HCT116 (cell line): ENCODE measurements at regions not wholly inside any gene's neighbourhood (a gene's known extent, or its start where the extent isn't known, plus 50 kb on each side); places are given as distances from the start of the nearest gene placed in this dataset.

Experiments used
- ATAC-seq: fragments of 200-7000 bp; cut with Tn5 transposase; 2 replicates; pipeline ENCODE4 v1.9.1; 2020; ENCODE audit warnings: mild to moderate bottlenecking, moderate library complexity
- BruUV-seq: library from RNA; stranded (reverse); fragments of 400-500 nt; replicated peaks from 2 replicates; lab custom pipeline; 2021; lab: Mats Ljungman, UMichigan
- CTCF ChIA-PET: fragments of 300-600 bp; sonication (Branson Sonifier 250); formaldehyde crosslinking; loops from one replicate; lab custom pipeline; 2021; ENCODE audit warnings: antibody characterized with exemption; lab: Charles Lee
- POLR2A ChIA-PET: fragments of 300-600, 350-600 bp; sonication (Branson Sonifier 250); formaldehyde crosslinking; loops from one replicate; lab custom pipeline; 2021; ENCODE audit warnings: antibody characterized with exemption; lab: Charles Lee
- RAD21 ChIA-PET, 2 experiments: fragments of 300-600 bp; sonication (Branson Sonifier 250); formaldehyde crosslinking; loops; one replicate each; lab custom pipeline; 2023; ENCODE audit warnings: low total read pairs in 2 of 2; ENCODE audit not compliant: uncharacterized antibody in 2 of 2, unreplicated experiment in 2 of 2, low non-redundant PET in 1 of 2; lab: Charles Lee
- DNase-seq: peaks from one replicate; pipeline ENCODE4 v3.0.0-alpha.2; 2010; ENCODE audit warnings: low read depth, low spot score
- H2AFZ ChIP-seq: fragments of 200-600 bp; shearing (Covaris generic), sonication (generic); 2 replicates; pipeline ENCODE4 v1.6.1; 2017; ENCODE audit warnings: low read depth, mixed run types, mixed read lengths, antibody characterized with exemption, low read length; ENCODE audit not compliant: poor library complexity, severe bottlenecking
- H3K27ac ChIP-seq: 2 replicates; pipeline ENCODE4 v1.5.1; 2012; ENCODE audit warnings: low read depth, low read length
- H3K27me3 ChIP-seq: fragments of 200-600 bp; sonication (generic); 2 replicates; pipeline ENCODE4 v1.6.1; 2016; ENCODE audit warnings: mixed run types, low read length, mixed read lengths; ENCODE audit not compliant: insufficient read depth
- H3K36me3 ChIP-seq, 2 experiments: fragments of 200-500 bp in 1 of 2; fragments of 200-600 bp in 1 of 2; sonication (Bioruptor generic) in 1 of 2; sonication (generic) in 1 of 2; 2 replicates each; pipeline versions ENCODE4 v1.5.1 to v1.6.1; 2014 to 2016; ENCODE audit warnings: low read length in 2 of 2, inconsistent platforms in 1 of 2, mixed read lengths in 1 of 2, mixed run types in 1 of 2; ENCODE audit not compliant: insufficient read depth in 2 of 2, control insufficient read depth in 1 of 2
- H3K4me1 ChIP-seq, 2 experiments: fragments of 200-600 bp in 1 of 2; sonication (generic) in 1 of 2; 2 replicates each; pipeline versions ENCODE4 v1.5.1 to v1.6.1; 2012 to 2017; ENCODE audit warnings: low read length in 2 of 2, inconsistent platforms in 1 of 2, mild to moderate bottlenecking in 1 of 2, mixed read lengths in 1 of 2, mixed run types in 1 of 2, moderate library complexity in 1 of 2; ENCODE audit not compliant: insufficient read depth in 2 of 2, control insufficient read depth in 1 of 2
- H3K4me2 ChIP-seq: fragments of 200-600 bp; sonication (generic); 2 replicates; pipeline ENCODE4 v1.6.1; 2017; ENCODE audit warnings: mixed run types, low read length, mixed read lengths
- H3K4me3 ChIP-seq, 2 experiments: fragments of 200-600 bp in 1 of 2; sonication (generic) in 1 of 2; replicated peaks in 1 of 2; 2 replicates each; pipeline ENCODE4 v1.5.1; 2011 to 2016; ENCODE audit warnings: low read length in 2 of 2, control low read depth in 1 of 2, low read depth in 1 of 2, mild to moderate bottlenecking in 1 of 2, mixed read lengths in 1 of 2, mixed run types in 1 of 2
- H3K79me2 ChIP-seq: fragments of 200-600 bp; sonication (generic); 2 replicates; pipeline ENCODE4 v1.6.1; 2017; ENCODE audit warnings: mild to moderate bottlenecking, mixed run types, low read length, moderate library complexity, mixed read lengths; ENCODE audit not compliant: insufficient read depth
- H3K9ac ChIP-seq: fragments of 200-600 bp; sonication (generic); 2 replicates; pipeline ENCODE4 v1.6.1; 2016; ENCODE audit warnings: low read length, mixed read lengths
- H3K9me2 ChIP-seq: fragments of 200-600 bp; sonication (generic), shearing (Covaris generic); 2 replicates; pipeline ENCODE4 v1.6.1; 2017; ENCODE audit warnings: mixed run types, mild to moderate bottlenecking, moderate library complexity; ENCODE audit not compliant: insufficient read depth
- H3K9me3 ChIP-seq, 2 experiments: fragments of 200-500 bp in 1 of 2; fragments of 200-600 bp in 1 of 2; sonication (Bioruptor generic) in 1 of 2; sonication (generic) in 1 of 2; 2 replicates each; pipeline ENCODE4 v1.6.1; 2014 to 2017; ENCODE audit warnings: low read length in 2 of 2, mixed read lengths in 2 of 2, inconsistent platforms in 1 of 2, low read depth in 1 of 2, mild to moderate bottlenecking in 1 of 2, mixed run types in 1 of 2, moderate library complexity in 1 of 2; ENCODE audit not compliant: control insufficient read depth in 1 of 2, insufficient read depth in 1 of 2
- H4K20me1 ChIP-seq: fragments of 200-600 bp; sonication (generic), shearing (Covaris generic); 2 replicates; pipeline ENCODE4 v1.6.1; 2017; ENCODE audit warnings: mixed run types, mild to moderate bottlenecking, moderate library complexity; ENCODE audit not compliant: insufficient read depth
- CBX3 ChIP-seq: IDR thresholded peaks from 2 replicates; pipeline ENCODE4 v1.6.1; 2012; ENCODE audit warnings: low read depth
- CTCF ChIP-seq, 3 experiments: fragments of 200-600 bp in 1 of 3; sonication (generic) in 1 of 3; IDR thresholded peaks in 2 of 3; conservative IDR thresholded peaks in 1 of 3; 2 replicates each; pipeline ENCODE4 v1.5.1; 2012 to 2017; ENCODE audit warnings: low read depth in 2 of 3, low read length in 2 of 3, antibody characterized with exemption in 1 of 3, borderline replicate concordance in 1 of 3, control low read depth in 1 of 3, mild to moderate bottlenecking in 1 of 3, mixed read lengths in 1 of 3, mixed run types in 1 of 3, moderate library complexity in 1 of 3; ENCODE audit not compliant: insufficient read depth in 1 of 3
- EGR1 ChIP-seq: IDR thresholded peaks from 2 replicates; pipeline ENCODE4 v1.6.1; 2012; ENCODE audit warnings: low read depth
- ELF1 ChIP-seq: IDR thresholded peaks from 2 replicates; pipeline ENCODE4 v1.6.1; 2012; ENCODE audit warnings: low read depth, borderline replicate concordance
- EZH2 ChIP-seq: fragments of 200-600 bp; sonication (generic); IDR thresholded peaks from 2 replicates; pipeline ENCODE4 v1.6.1; 2017; ENCODE audit warnings: antibody characterized with exemption, mixed run types
- EZH2phosphoT487 ChIP-seq: fragments of 200-600 bp; IDR thresholded peaks from 2 replicates; pipeline ENCODE4 v1.6.1; 2018; ENCODE audit warnings: antibody characterized with exemption, borderline replicate concordance
- MAX ChIP-seq: IDR thresholded peaks from 2 replicates; pipeline ENCODE4 v1.6.1; 2012
- POLR2A ChIP-seq: IDR thresholded peaks from 2 replicates; pipeline ENCODE4 v1.7.0; 2011; ENCODE audit warnings: borderline replicate concordance; ENCODE audit not compliant: insufficient read depth, insufficient read length; ENCODE audit errors: extremely low read depth
- POLR2AphosphoS5 ChIP-seq: IDR thresholded peaks from 2 replicates; pipeline ENCODE4 v1.6.1; 2011; ENCODE audit warnings: mild to moderate bottlenecking, low read depth, low read length, moderate library complexity
- REST ChIP-seq: IDR thresholded peaks from 2 replicates; pipeline ENCODE4 v1.6.1; 2012; ENCODE audit warnings: low read depth
- SIN3A ChIP-seq: IDR thresholded peaks from 2 replicates; pipeline ENCODE4 v1.6.1; 2012; ENCODE audit warnings: low read depth
- SP1 ChIP-seq: IDR thresholded peaks from 2 replicates; pipeline ENCODE4 v1.6.1; 2012; ENCODE audit warnings: low read depth
- SRF ChIP-seq: IDR thresholded peaks from 2 replicates; pipeline ENCODE4 v1.6.1; 2012; ENCODE audit warnings: low read depth
- ZBTB33 ChIP-seq: IDR thresholded peaks from 2 replicates; pipeline ENCODE4 v1.6.1; 2011; ENCODE audit warnings: mild to moderate bottlenecking, low read length, moderate library complexity; ENCODE audit not compliant: insufficient replicate concordance; ENCODE audit errors: extremely low read depth
- ZNF274 ChIP-seq: fragments of 200-500 bp; sonication (Bioruptor generic); IDR thresholded peaks from 2 replicates; pipeline ENCODE4 v1.6.1; 2014; ENCODE audit warnings: mild to moderate bottlenecking, low read depth, low read length, inconsistent platforms
- intact Hi-C: fragments of 100-400 bp; cut with micrococcal nuclease; formaldehyde crosslinking; loops from 2 replicates; pipeline ENCODE4 v1.10.0; 2022

- H3K9me2 ChIP-seq = no peaks in the 10 kb centered on the region
- H4K20me1 ChIP-seq = no peaks in the 10 kb centered on the region
- ChIA-PET CTCF (no interaction called here), POLR2A (no interaction called here), RAD21 (no interaction called here)
- no peaks in the 10 kb centered on the region for H3K4me1 ChIP-seq
- no peak for DNase-seq
- no peak overlapping the region for H3K27ac ChIP-seq
- TF ChIP-seq SP1 = no peak
- no peak for TF ChIP-seq EGR1
- TF ChIP-seq ZNF274 = no peak
- TF ChIP-seq MAX = no peak
- no peak for TF ChIP-seq REST
- no peak for TF ChIP-seq CBX3
- TF ChIP-seq EZH2phosphoT487 = no peak
- TF ChIP-seq POLR2AphosphoS5 = no peak
- TF ChIP-seq SIN3A = no peak
- TF ChIP-seq SRF = no peak
- TF ChIP-seq POLR2A = no peak
- no peak for TF ChIP-seq ELF1
- no peak for TF ChIP-seq CTCF (IDR thresholded peaks at IDR 0.05 in 2 of 3, conservative IDR thresholded peaks at IDR 0.05 in 1 of 3; ENCODE audit: borderline replicate concordance in 1 of 3, insufficient read depth in 1 of 3, low read depth in 2 of 3, low read length in 2 of 3)
- TF ChIP-seq ZBTB33 = no peak
- no peak for TF ChIP-seq EZH2
- no peak for ATAC-seq
- H3K27me3 ChIP-seq = 0 out of 2 replicates have a peak, but pooled peaks cover 5% of the 10 kb centered on the region
- no peak overlapping the region for H3K4me2 ChIP-seq
- no peak overlapping the region for H3K9ac ChIP-seq
- intact Hi-C loops = no loop called here
- H2AFZ ChIP-seq = no peak overlapping the region
- H3K79me2 ChIP-seq = no peaks in the 10 kb centered on the region
- BruUV-seq = no TSS peak
- H3K36me3 ChIP-seq = no peaks in the 10 kb centered on the region
- H3K9me3 ChIP-seq = no peaks in the 10 kb centered on the region
- no peak overlapping the region for H3K4me3 ChIP-seq
These were observed 161.4 kb downstream of the RPLP1 start for GRCh38 chr15:69613988-69614387.
